ENCODE measurements at regions not wholly inside any gene's neighbourhood (a gene's known extent, or its start where the extent isn't known, plus 50 kb on each side); places are given as distances from the start of the nearest gene placed in this dataset.
"Not testable (repeated sequence)": the region's sequence is repeated elsewhere in the genome, so short reads cannot be mapped to it uniquely, and the experiment has no call there.

DNA sequence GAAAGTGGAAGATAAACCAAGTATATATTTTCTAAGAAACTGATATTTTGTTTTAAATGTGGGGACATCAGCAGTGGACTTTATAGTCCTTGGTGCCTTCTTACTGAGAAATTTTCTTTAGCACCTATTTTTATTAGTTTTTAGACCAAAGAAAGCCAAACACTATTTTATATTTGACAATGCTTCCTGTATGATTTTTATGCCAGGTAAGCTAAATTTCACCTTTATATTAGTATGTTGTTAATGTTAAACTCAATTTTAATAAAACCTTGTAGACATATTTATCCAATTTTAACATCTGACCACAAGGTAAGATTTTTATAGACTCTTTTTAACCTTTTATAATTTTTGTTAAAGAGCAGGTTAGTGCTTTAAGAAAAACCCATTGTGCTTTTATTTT is 1182.3 kb upstream of the CDH2 start:
- H3K4me1 Mint-ChIP-seq (ENCODE audit: low read depth); DNase-seq (ENCODE audit: low spot score); H3K27me3 Mint-ChIP-seq (ENCODE audit: insufficient read depth); H3K36me3 Mint-ChIP-seq (ENCODE audit: low read depth); intact Hi-C loops (cut with micrococcal nuclease); H3K27ac Mint-ChIP-seq; H3K4me3 Mint-ChIP-seq: not testable (repeated sequence)
- peaks cover 28% of the 10 kb centered on the region for H3K9me3 Mint-ChIP-seq

DNA sequence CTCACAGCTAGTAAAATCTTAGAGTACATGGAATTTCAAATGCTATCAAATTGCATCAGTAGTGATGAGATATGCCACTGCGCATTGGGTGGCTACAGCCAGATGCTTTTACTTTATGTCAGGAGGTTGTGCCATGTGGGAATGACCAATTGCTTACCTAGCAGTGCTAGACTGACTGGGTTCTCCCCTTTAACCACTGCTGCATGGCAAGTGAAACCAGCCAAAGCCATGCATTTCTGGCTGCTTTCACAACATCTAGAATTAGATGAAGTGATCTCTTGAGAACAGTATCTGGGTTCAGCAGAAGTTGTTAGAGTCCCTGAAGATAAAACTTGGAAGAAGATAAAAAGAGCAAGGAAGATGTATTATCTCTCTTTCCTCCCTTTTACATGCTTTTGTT is 1174.2 kb upstream of the CDH2 start:
- Mint-ChIP-seq H3K36me3 (ENCODE audit: low read depth) (no peaks in the 10 kb centered on the region), H3K27ac (no peak overlapping the region), H3K4me1 (ENCODE audit: low read depth) (no peaks in the 10 kb centered on the region), H3K9me3 (peaks cover 10% of the 10 kb centered on the region), H3K27me3 (ENCODE audit: insufficient read depth) (no peaks in the 10 kb centered on the region), H3K4me3 (no peak overlapping the region)
- DNase-seq (ENCODE audit: low spot score), result no peak
- intact Hi-C loops (cut with micrococcal nuclease), result no loop called here

DNA sequence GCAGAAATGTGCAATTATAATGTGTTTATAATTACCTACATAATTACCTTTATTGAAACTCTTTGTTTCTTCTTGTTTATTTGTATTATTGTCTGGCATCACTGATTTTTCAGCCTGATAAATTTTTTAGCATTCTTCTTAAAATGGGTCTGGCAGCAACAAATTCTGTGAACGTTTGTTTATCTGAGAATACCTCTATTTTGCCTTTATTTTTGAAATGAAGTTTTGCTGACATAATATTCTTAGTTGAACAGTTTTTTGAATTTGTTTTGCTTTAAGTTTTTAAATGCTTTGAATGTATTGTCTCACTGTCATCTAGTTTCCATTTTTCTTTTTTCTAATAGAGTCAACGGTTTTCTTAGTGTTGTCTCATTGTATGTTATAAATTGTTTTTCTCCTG is 1152.0 kb upstream of the CDH2 start:
- Mint-ChIP-seq H3K27ac (no peak overlapping the region), H3K27me3 (ENCODE audit: insufficient read depth) (no peaks in the 10 kb centered on the region), H3K9me3 (peaks cover 37% of the 10 kb centered on the region), H3K36me3 (ENCODE audit: low read depth) (no peaks in the 10 kb centered on the region), H3K4me1 (ENCODE audit: low read depth) (no peaks in the 10 kb centered on the region), H3K4me3 (no peak overlapping the region)
- no peak for DNase-seq (ENCODE audit: low spot score)
- intact Hi-C loops (cut with micrococcal nuclease), result no loop called here

DNA sequence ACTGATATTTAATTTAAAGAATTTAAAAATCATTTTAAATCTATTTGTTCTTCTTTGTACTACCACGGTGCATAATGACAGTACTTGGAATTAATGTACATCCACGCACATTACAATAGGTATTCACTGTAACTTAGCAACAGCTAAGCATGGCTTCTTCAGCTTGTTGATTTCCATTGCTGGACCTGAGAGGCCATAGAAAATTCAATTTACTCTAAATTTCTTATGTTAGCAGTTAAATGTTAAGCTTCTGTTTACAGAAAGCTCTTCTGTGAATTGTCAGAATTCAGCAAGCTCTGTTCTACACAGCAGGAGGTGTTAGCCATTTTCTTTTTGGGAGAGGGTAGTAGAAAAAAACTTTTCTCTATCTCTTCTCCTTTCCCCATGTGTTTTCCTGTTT is 1149.3 kb upstream of the CDH2 start:
- DNase-seq (ENCODE audit: low spot score), result no peak
- no peaks in the 10 kb centered on the region for H3K4me1 Mint-ChIP-seq (ENCODE audit: low read depth)
- H3K4me3 Mint-ChIP-seq, result no peak overlapping the region
- no peaks in the 10 kb centered on the region for H3K36me3 Mint-ChIP-seq (ENCODE audit: low read depth)
- H3K9me3 Mint-ChIP-seq, result peaks cover 25% of the 10 kb centered on the region
- H3K27me3 Mint-ChIP-seq (ENCODE audit: insufficient read depth), result no peaks in the 10 kb centered on the region
- H3K27ac Mint-ChIP-seq, result no peak overlapping the region
- intact Hi-C loops (cut with micrococcal nuclease), result no loop called here

- H3K9me3 Mint-ChIP-seq, result peaks cover 15% of the 10 kb centered on the region
Observed at GRCh38 chr18:29321561-29321960, 1144.6 kb upstream of the CDH2 start.

DNA sequence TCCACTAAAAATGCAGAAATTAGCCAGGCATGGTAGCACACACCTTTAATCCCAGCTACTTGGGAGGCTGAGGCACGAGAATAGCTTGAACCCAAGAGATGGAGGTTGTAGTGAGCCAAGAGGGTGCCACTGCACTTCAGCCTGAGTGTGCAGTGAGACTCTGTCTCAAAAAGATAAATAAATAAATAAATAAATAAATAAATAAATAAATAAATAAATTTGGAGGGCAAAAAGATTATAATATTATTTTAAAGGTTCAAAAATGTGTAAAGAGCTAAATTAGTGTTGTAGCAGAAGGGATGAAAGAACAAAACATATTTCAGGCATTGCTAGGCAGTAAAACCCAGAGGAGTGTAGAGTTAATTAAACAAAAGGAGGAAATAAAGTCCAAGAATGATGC is 1136.4 kb upstream of the CDH2 start:
- DNase-seq (ENCODE audit: low spot score), result no peak
- intact Hi-C loops (cut with micrococcal nuclease), result no loop called here
- H3K27ac Mint-ChIP-seq, result no peak overlapping the region
- no peaks in the 10 kb centered on the region for H3K27me3 Mint-ChIP-seq (ENCODE audit: insufficient read depth)
- H3K9me3 Mint-ChIP-seq, result peaks cover 17% of the 10 kb centered on the region
- H3K36me3 Mint-ChIP-seq (ENCODE audit: low read depth), result no peaks in the 10 kb centered on the region
- no peaks in the 10 kb centered on the region for H3K4me1 Mint-ChIP-seq (ENCODE audit: low read depth)
- H3K4me3 Mint-ChIP-seq, result no peak overlapping the region

More at GRCh38 chr18:29321561-29321960, 1144.6 kb upstream of the CDH2 start:
- no peaks in the 10 kb centered on the region for H3K36me3 Mint-ChIP-seq (ENCODE audit: low read depth)
- no peak overlapping the region for H3K4me3 Mint-ChIP-seq
- no peak for DNase-seq (ENCODE audit: low spot score)
- H3K27me3 Mint-ChIP-seq (ENCODE audit: insufficient read depth), result no peaks in the 10 kb centered on the region
- H3K4me1 Mint-ChIP-seq (ENCODE audit: low read depth), result no peaks in the 10 kb centered on the region
- no peak overlapping the region for H3K27ac Mint-ChIP-seq
- intact Hi-C loops (cut with micrococcal nuclease), result no loop called here

DNA sequence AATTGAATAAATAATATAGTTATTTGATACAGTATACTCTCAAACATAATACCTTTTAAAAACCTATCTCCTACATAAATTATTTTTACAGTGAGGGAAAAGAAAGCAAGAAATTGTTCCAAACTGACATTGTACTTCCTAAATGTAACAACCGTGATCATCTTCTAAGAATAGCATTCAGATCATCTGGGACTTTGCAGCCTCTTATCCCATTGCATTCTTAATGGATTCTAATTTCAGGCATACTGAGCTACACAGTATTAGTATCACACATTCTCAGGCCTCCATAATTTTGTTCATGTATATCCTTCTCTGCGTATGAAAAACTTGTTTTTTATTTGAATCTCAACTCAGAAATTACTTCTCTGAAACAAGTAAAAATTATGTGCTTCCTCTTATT is 1134.7 kb upstream of the CDH2 start:
- no peak for DNase-seq (ENCODE audit: low spot score)
- Mint-ChIP-seq H3K36me3 (ENCODE audit: low read depth) (no peaks in the 10 kb centered on the region), H3K4me1 (ENCODE audit: low read depth) (no peaks in the 10 kb centered on the region), H3K27ac (no peak overlapping the region), H3K4me3 (no peak overlapping the region), H3K27me3 (ENCODE audit: insufficient read depth) (no peaks in the 10 kb centered on the region), H3K9me3 (peaks cover 14% of the 10 kb centered on the region)
- intact Hi-C loops (cut with micrococcal nuclease), result no loop called here

- Mint-ChIP-seq H3K4me3 (no peak overlapping the region), H3K9me3 (peaks cover 14% of the 10 kb centered on the region), H3K4me1 (ENCODE audit: low read depth) (no peaks in the 10 kb centered on the region), H3K27ac (no peak overlapping the region), H3K36me3 (ENCODE audit: low read depth) (no peaks in the 10 kb centered on the region), H3K27me3 (ENCODE audit: insufficient read depth) (no peaks in the 10 kb centered on the region)
- no peak for DNase-seq (ENCODE audit: low spot score)
- intact Hi-C loops (cut with micrococcal nuclease), result no loop called here
Observed at GRCh38 chr18:29309366-29309765, 1132.4 kb upstream of the CDH2 start.

DNA sequence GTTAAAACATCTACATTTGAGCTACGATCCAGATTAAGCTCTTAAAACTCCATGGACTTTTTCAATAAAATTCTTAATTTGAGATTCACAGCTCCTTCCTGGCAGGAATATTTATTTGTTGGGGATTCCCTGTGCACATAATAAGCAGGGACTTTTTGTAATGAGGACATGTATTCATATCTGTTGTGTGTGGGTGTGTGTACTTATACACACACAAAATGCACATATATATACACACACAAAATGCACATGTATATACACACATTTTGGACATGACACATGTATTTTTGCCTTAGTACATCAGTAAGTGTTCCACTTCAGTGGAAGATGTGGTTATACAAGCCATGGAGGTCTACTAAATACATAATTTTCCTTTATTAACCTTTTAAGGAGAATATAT is 1131.1 kb upstream of the CDH2 start:
- intact Hi-C loops (cut with micrococcal nuclease), result no loop called here
- H3K27me3 Mint-ChIP-seq (ENCODE audit: insufficient read depth), result no peaks in the 10 kb centered on the region
- H3K4me3 Mint-ChIP-seq, result no peak overlapping the region
- no peak overlapping the region for H3K27ac Mint-ChIP-seq
- H3K4me1 Mint-ChIP-seq (ENCODE audit: low read depth), result no peaks in the 10 kb centered on the region
- no peak for DNase-seq (ENCODE audit: low spot score)
- no peaks in the 10 kb centered on the region for H3K36me3 Mint-ChIP-seq (ENCODE audit: low read depth)
- peaks cover 10% of the 10 kb centered on the region for H3K9me3 Mint-ChIP-seq

DNA sequence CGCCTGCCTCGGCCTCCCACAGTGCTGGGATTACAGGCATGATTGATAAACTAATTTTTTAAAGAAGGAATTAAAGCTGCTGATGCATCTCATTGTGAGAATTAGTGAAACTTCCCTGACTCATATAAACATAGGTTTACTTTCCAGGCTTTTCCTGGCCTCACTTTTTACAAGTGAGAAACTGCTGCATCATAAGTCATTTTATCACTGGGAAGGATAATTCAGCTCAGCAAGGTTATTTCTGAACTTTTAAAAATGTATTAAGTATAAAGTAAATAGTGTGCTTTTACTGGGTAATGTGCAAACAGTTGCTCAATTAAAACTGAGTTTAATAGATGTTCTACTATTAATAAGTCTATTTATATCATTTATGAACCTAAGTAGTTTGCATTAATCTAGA is 1130.3 kb upstream of the CDH2 start:
- no peak for DNase-seq (ENCODE audit: low spot score)
- Mint-ChIP-seq H3K4me1 (ENCODE audit: low read depth) (no peaks in the 10 kb centered on the region), H3K9me3 (peaks cover 10% of the 10 kb centered on the region), H3K27ac (no peak overlapping the region), H3K4me3 (no peak overlapping the region), H3K36me3 (ENCODE audit: low read depth) (no peaks in the 10 kb centered on the region), H3K27me3 (ENCODE audit: insufficient read depth) (no peaks in the 10 kb centered on the region)
- intact Hi-C loops (cut with micrococcal nuclease), result no loop called here

DNA sequence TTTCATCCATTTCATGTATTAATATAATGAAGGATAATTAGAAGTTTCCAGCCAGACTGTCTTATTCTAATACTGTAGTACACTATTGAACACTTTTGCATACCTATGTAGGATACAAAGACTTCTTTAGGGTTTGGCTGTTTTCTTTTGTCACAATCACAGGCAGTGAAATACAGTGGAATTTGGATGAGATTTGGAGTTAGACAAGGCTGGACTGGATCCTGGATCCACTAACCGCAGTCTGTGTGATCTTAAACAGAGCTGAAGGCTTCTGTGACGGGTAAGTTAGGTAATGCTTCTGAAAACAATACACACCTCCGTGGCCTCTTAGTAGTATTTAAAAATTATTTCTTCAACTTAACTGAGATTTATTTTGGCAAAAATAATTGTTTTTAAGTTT is 1128.6 kb upstream of the CDH2 start:
- intact Hi-C loops (cut with micrococcal nuclease), result no loop called here
- DNase-seq (ENCODE audit: low spot score), result no peak
- H3K27ac Mint-ChIP-seq, result no peak overlapping the region
- H3K9me3 Mint-ChIP-seq, result peaks cover 10% of the 10 kb centered on the region
- no peaks in the 10 kb centered on the region for H3K4me1 Mint-ChIP-seq (ENCODE audit: low read depth)
- H3K36me3 Mint-ChIP-seq (ENCODE audit: low read depth), result no peaks in the 10 kb centered on the region
- H3K4me3 Mint-ChIP-seq, result no peak overlapping the region
- H3K27me3 Mint-ChIP-seq (ENCODE audit: insufficient read depth), result no peaks in the 10 kb centered on the region

- intact Hi-C loops (cut with micrococcal nuclease), result no loop called here
- DNase-seq (ENCODE audit: low spot score), result no peak
- H3K4me3 Mint-ChIP-seq, result no peak overlapping the region
- H3K36me3 Mint-ChIP-seq (ENCODE audit: low read depth), result no peaks in the 10 kb centered on the region
- H3K27me3 Mint-ChIP-seq (ENCODE audit: insufficient read depth), result no peaks in the 10 kb centered on the region
- H3K27ac Mint-ChIP-seq, result no peak overlapping the region
- H3K9me3 Mint-ChIP-seq, result peaks cover 12% of the 10 kb centered on the region
- H3K4me1 Mint-ChIP-seq (ENCODE audit: low read depth), result no peaks in the 10 kb centered on the region
Observed at GRCh38 chr18:29301048-29301447, 1124.1 kb upstream of the CDH2 start.

DNA sequence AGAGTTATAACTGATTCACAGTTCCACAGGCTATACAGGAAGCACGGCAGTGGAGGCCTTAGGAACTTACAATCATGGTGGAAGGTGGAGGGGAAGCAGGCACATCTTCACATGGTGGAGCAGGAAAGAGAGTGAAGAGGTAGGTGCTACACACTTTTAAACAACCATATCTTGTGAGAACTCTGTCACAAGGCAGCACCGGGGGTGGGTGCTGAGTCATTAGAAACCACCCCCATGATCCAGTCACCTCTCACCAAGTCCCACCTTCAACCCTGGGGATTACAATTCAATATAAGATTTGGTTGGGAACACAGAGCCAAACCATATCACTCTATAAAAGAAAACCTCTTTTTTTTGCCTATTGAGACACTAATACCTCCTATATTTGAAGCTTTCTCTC is 1108.5 kb upstream of the CDH2 start:
- no peaks in the 10 kb centered on the region for H3K27me3 Mint-ChIP-seq (ENCODE audit: insufficient read depth)
- no peaks in the 10 kb centered on the region for H3K36me3 Mint-ChIP-seq (ENCODE audit: low read depth)
- no peak overlapping the region for H3K27ac Mint-ChIP-seq
- DNase-seq (ENCODE audit: low spot score), result no peak
- no peak overlapping the region for H3K4me3 Mint-ChIP-seq
- intact Hi-C loops (cut with micrococcal nuclease), result no loop called here
- H3K9me3 Mint-ChIP-seq, result peaks cover 40% of the 10 kb centered on the region
- H3K4me1 Mint-ChIP-seq (ENCODE audit: low read depth), result no peaks in the 10 kb centered on the region

- no peak for DNase-seq (ENCODE audit: low spot score)
- Mint-ChIP-seq H3K36me3 (ENCODE audit: low read depth) (no peaks in the 10 kb centered on the region), H3K4me3 (no peak overlapping the region), H3K27me3 (ENCODE audit: insufficient read depth) (no peaks in the 10 kb centered on the region), H3K4me1 (ENCODE audit: low read depth) (no peaks in the 10 kb centered on the region), H3K9me3 (peaks cover 7% of the 10 kb centered on the region), H3K27ac (no peak overlapping the region)
- intact Hi-C loops (cut with micrococcal nuclease), result no loop called here
Observed at GRCh38 chr18:29271501-29271900, 1094.6 kb upstream of the CDH2 start.
